ENCODE measurements at regions not wholly inside any gene's neighbourhood (a gene's known extent, or its start where the extent isn't known, plus 50 kb on each side); places are given as distances from the start of the nearest gene placed in this dataset.

DNA sequence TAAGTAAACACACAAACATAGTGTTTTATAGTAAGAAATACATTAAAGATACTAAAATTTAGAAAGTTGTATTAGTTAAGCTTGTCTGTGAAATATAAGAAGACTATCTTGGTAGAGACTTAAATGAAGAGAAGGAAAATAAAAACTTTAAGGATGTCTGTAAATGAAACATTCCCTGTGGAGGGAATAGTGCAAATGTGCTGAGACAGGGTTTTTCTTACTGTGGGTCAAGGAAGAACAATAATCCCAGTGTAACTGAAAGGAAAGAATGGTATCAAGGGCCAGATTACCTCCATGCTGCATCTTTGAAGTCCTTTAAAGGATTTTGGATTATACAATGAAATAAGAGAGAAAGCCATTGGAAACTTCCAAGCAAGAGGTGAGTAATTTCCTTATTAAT is 547.5 kb upstream of the PCDH15 start:
- DNase-seq (ENCODE audit: extremely low read depth in 1 of 11, low read depth in 9 of 11, low spot score in 4 of 11): no peak

DNA sequence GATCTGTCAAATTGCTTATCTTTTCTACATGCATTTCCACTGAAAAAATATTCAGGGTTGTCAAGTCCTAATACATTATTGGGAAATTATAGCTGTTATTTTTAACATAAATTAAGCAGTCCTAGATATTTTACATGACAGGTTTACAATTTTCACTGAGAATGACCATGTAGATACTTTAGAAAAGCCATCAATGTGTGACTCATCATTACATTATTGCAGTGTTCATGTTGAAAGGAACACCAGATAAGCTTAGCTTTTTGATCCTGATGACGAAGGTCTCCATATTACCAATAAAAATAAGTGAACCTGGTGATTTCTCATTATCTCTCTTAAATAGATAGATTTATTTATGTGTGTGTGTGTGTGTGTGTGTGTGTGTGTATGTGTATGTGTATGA is 529.5 kb upstream of the PCDH15 start:
- no peak for DNase-seq (ENCODE audit: extremely low read depth in 1 of 11, low read depth in 9 of 11, low spot score in 4 of 11)

DNA sequence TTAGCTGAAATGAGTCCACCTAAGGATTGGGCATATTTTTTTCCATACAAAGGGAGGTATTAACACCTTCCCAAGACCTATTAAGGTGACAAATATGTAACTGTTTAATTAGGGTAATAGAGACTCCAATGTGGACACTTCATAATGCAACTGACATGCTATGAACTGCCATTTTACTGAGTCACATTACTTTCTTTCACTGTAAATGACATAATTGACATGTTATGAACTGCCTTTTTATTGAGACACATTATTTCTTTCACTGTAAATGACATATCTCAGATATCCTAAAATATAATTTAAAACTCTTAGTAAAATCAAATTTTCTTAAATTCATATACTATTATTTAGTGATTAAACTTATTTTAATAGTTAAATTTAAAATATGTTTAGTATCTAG is 528.8 kb upstream of the PCDH15 start:
- no peak for DNase-seq (ENCODE audit: extremely low read depth in 1 of 11, low read depth in 9 of 11, low spot score in 4 of 11)

DNA sequence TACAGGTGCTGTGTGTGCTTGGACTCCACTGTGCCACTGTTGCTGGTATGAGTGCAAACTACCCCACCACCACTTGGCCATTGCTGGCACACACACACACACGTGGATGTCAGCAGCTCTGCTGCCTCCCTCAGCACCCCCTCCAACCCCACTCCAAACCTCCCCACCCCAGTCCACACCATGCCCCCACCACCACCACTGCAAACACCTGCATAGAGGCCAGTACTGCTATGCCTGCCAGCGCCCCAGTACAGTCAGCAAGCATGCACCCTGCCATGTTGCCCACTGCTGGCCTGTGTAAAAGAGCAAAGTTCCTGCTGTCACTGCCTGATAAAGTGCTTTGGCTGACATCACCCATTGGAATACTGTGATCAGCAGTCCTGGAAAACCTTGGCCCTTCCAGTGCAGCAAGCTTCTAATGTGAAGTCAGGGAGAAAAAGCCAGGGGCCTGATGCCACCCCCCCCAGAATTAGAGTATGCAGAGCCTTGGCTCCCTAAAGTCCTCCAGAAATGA is 519.2 kb upstream of the PCDH15 start:
- no peak for DNase-seq (ENCODE audit: extremely low read depth in 1 of 11, low read depth in 9 of 11, low spot score in 4 of 11)

GRCh38 chr10:55311848-55312635 is 511.0 kb upstream of the PCDH15 start:
- DNase-seq (ENCODE audit: extremely low read depth in 1 of 11, low read depth in 9 of 11, low spot score in 4 of 11): no peak

DNA sequence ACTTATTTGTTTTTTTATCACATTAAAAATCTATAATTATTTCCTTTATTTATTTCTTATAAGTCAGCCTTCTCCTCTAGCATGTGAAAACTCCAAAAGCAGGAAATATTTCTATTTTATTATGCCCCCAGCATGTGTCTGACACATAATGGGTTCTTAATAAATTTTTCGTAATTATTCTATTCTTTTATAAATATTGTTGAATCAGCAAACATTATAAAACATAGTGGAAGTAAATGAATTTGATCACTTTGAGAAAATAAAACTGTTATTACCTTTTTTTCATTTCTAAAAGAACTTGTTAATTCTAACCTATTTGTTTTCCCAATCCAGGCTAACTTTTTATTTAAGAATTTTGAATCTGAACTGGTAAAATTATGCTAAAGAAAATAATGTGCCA is 509.1 kb upstream of the PCDH15 start:
- no peak for DNase-seq (ENCODE audit: extremely low read depth in 1 of 11, low read depth in 9 of 11, low spot score in 4 of 11)

- DNase-seq (ENCODE audit: extremely low read depth in 1 of 11, low read depth in 9 of 11, low spot score in 4 of 11): no peak
Observed at GRCh38 chr10:55305285-55305684, 504.3 kb upstream of the PCDH15 start.

DNA sequence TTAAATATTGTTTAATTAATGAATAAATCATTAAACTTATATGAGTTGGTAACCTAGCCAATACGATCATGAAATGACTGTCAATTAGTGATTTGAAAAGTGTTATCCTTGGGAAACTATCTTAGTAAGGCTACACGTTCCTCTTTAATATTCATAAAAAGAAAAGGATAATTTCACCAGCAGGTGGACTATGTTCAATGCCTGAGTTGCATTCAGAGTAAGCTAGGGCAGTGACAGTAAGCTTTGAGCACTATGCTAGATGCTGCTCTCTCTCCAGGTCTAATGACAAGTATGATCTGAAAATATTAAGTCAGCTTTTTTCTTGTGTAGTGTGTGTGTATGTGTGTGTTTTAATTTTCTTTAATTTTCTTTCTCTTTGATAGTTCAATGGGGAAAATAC is 486.3 kb upstream of the PCDH15 start:
- DNase-seq (ENCODE audit: extremely low read depth in 1 of 11, low read depth in 9 of 11, low spot score in 4 of 11): no peak

GRCh38 chr10:55283031-55283430 is 482.0 kb upstream of the PCDH15 start:
- no peak for DNase-seq (ENCODE audit: extremely low read depth in 1 of 11, low read depth in 9 of 11, low spot score in 4 of 11)

DNA sequence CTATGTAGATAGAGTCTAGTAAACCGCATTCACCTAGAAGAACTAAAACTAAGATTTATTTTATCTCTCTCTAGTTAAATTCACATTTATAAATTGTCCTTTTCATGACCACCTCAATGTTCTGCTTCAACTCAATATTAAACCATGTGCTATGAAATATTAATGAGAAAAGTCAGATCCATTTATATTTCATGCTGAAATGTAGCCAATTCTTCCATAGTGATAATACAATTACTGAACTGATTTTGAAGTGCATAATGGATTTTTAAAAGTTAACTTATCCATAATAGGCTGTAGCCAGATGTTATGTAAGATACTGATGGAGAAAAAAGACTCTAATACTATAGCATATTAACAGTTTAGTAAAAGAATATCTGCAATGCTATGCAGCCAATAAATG is 479.7 kb upstream of the PCDH15 start:
- no peak for DNase-seq (ENCODE audit: extremely low read depth in 1 of 11, low read depth in 9 of 11, low spot score in 4 of 11)

- DNase-seq (ENCODE audit: extremely low read depth in 1 of 11, low read depth in 9 of 11, low spot score in 4 of 11): no peak
Observed at GRCh38 chr10:55277549-55277948, 476.5 kb upstream of the PCDH15 start.

GRCh38 chr10:55274367-55274766 is 473.3 kb upstream of the PCDH15 start:
- no peak for DNase-seq (ENCODE audit: extremely low read depth in 1 of 11, low read depth in 9 of 11, low spot score in 4 of 11)

GRCh38 chr10:55273946-55274345 is 472.9 kb upstream of the PCDH15 start:
- DNase-seq (ENCODE audit: extremely low read depth in 1 of 11, low read depth in 9 of 11, low spot score in 4 of 11): no peak

DNA sequence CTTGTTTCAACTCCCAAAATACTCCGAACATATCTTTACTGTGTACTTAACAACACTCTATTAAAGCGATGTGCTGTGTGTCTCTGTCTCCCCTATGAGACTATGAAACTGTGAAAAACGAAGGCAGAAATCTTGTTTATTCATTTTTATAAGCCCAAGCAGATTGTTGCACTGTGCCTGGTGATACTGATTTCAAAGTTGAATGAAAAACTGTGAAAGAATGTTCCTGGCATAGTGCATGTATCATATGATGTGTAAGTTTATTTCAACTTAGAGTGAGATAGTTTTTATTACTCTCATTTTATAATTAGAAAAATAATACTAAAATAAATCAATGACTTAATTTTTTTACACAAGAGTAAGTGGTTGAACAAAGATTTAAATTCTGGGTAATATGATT is 471.9 kb upstream of the PCDH15 start:
- DNase-seq (ENCODE audit: extremely low read depth in 1 of 11, low read depth in 9 of 11, low spot score in 4 of 11): no peak

DNA sequence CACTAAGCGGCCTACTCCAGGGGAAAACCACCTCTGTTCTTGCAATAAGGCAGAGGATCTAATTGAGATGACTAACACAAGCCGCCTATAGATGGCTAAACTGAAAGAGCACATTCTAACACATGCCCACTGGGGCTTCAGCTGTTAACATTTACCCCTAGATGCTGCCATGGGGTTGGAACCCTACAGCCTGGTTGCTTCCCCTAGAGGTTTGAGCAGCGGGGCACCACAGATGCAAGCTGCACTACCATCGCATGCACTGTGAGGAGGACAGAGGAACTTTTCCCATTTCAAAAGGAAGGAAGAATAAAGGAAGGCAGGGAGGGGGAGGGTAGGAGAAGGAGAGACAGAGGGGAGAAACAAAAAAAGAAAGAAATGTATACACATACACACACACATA is 465.8 kb upstream of the PCDH15 start:
- DNase-seq (ENCODE audit: extremely low read depth in 1 of 11, low read depth in 9 of 11, low spot score in 4 of 11): no peak

DNA sequence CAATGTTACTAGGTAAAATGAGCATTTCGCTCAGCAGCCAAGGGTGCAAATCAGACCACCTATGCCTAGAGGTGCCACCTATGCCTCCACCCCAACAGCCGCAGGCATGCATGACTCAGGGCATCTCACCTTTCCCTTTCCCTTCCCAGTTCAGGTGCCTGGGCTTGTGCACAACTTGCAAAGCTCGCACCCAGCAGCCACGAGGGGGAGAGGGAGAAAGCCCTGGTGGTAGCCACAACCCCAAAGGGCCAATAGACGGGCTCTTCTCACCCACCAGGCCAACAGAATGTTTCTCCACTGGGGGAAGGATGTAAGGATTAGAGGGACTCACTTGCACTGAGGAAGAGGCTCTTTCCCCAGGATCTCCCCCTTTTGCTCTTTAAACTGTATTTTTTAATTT is 462.3 kb upstream of the PCDH15 start:
- DNase-seq (ENCODE audit: extremely low read depth in 1 of 11, low read depth in 9 of 11, low spot score in 4 of 11): no peak

GRCh38 chr10:55242544-55242943 is 441.5 kb upstream of the PCDH15 start:
- no peak for DNase-seq (ENCODE audit: extremely low read depth in 1 of 11, low read depth in 9 of 11, low spot score in 4 of 11)

DNA sequence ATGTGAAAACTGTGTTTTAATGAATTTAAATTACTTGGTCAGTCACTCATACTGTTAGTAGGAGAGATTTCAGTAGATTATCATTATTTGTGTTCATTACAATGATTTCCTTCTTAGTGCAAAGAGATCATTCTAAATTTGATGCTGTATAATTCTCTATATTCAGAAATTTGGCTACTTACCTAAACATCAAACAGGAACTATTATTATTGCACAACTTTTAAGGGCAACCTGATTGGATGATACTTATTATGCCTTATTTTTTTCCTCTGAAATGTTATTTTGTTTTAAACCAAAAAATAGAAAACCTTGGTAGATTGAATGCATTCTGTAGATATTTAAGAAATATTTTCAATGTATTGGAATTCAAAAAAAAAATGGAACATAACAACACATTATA is 436.4 kb upstream of the PCDH15 start:
- DNase-seq (ENCODE audit: extremely low read depth in 1 of 11, low read depth in 9 of 11, low spot score in 4 of 11): no peak

DNA sequence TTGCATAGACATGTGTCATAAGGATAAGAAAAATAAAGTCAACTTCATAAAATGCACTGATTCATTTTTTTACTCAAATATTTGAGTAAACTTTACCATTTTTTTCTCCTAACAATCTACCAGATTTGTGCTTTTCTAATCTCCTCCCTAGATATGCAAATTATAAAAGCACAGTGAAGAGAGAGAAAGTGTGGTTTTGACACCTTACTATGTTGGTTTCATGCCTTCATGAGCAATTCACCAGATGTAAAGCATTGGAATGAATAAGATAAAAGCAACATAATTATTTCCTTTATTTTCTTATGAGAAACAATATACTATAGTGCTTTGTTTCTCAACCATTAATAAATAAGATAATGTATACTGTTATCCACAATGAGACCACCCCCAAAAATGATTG is 432.5 kb upstream of the PCDH15 start:
- no peak for DNase-seq (ENCODE audit: extremely low read depth in 1 of 11, low read depth in 9 of 11, low spot score in 4 of 11)

- DNase-seq (ENCODE audit: extremely low read depth in 1 of 11, low read depth in 9 of 11, low spot score in 4 of 11): no peak
Observed at GRCh38 chr10:55233090-55233489, 432.1 kb upstream of the PCDH15 start.

- DNase-seq (ENCODE audit: extremely low read depth in 1 of 11, low read depth in 9 of 11, low spot score in 4 of 11): no peak
Observed at GRCh38 chr10:55232553-55232952, 431.5 kb upstream of the PCDH15 start.

Measured in renal cortex interstitium (tissue), 11 donors.